LHCN-M2 (cell line): ENCODE measurements at regions not wholly inside any gene's neighbourhood (a gene's known extent, or its start where the extent isn't known, plus 50 kb on each side); places are given as distances from the start of the nearest gene placed in this dataset.

ENCODE experiments used
- DNase-seq: peaks from one replicate; pipeline ENCODE4 v3.0.0-alpha.2; 2012; ENCODE audit warnings: low read depth

- DNase-seq, result no peak
These were observed 498.9 kb downstream of the ADGRL2 start for GRCh38 chr1:82299656-82300055.

- no peak for DNase-seq
These were observed 498.3 kb downstream of the ADGRL2 start for GRCh38 chr1:82299056-82299455.

- DNase-seq, result no peak
These were observed 496.6 kb downstream of the ADGRL2 start for GRCh38 chr1:82297139-82297896.

- no peak for DNase-seq
These were observed 486.8 kb downstream of the ADGRL2 start for GRCh38 chr1:82287556-82287955.

GRCh38 chr1:82284213-82284612, 483.5 kb downstream of the ADGRL2 start:
- DNase-seq, result peak; percentile 19

GRCh38 chr1:82279241-82279640, 478.5 kb downstream of the ADGRL2 start:
- DNase-seq, result no peak

- DNase-seq, result peak; percentile 58
These were observed 473.1 kb downstream of the ADGRL2 start for GRCh38 chr1:82273816-82274215.

GRCh38 chr1:82269431-82269830, 468.7 kb downstream of the ADGRL2 start:
- no peak for DNase-seq

GRCh38 chr1:82268826-82269225, 468.1 kb downstream of the ADGRL2 start:
- DNase-seq, result no peak

- no peak for DNase-seq
These were observed 465.6 kb downstream of the ADGRL2 start for GRCh38 chr1:82266351-82266750.

- no peak for DNase-seq
These were observed 464.7 kb downstream of the ADGRL2 start for GRCh38 chr1:82265436-82265835.

GRCh38 chr1:82264802-82265201, 464.1 kb downstream of the ADGRL2 start:
- no peak for DNase-seq

GRCh38 chr1:82263396-82263795, 462.7 kb downstream of the ADGRL2 start:
- DNase-seq, result no peak

GRCh38 chr1:82260666-82261065, 459.9 kb downstream of the ADGRL2 start:
- DNase-seq, result no peak

GRCh38 chr1:82260051-82260450, 459.3 kb downstream of the ADGRL2 start:
- no peak for DNase-seq

- no peak for DNase-seq
These were observed 458.2 kb downstream of the ADGRL2 start for GRCh38 chr1:82258887-82259286.

GRCh38 chr1:82246050-82246449, 445.3 kb downstream of the ADGRL2 start:
- no peak for DNase-seq

- no peak for DNase-seq
These were observed 444.7 kb downstream of the ADGRL2 start for GRCh38 chr1:82245345-82246014.

- no peak for DNase-seq
These were observed 439.8 kb downstream of the ADGRL2 start for GRCh38 chr1:82240571-82240970.

- DNase-seq, result no peak
These were observed 429.9 kb downstream of the ADGRL2 start for GRCh38 chr1:82230667-82231066.

- DNase-seq, result peak; percentile 24
These were observed 426.8 kb downstream of the ADGRL2 start for GRCh38 chr1:82227306-82228095.

GRCh38 chr1:82226186-82226505, 425.4 kb downstream of the ADGRL2 start:
- DNase-seq, result peak; percentile 1
